Vagina (tissue), 2 donors: ENCODE measurements at regions not wholly inside any gene's neighbourhood (a gene's known extent, or its start where the extent isn't known, plus 50 kb on each side); places are given as distances from the start of the nearest gene placed in this dataset.

Experiments
- DNase-seq, 2 donors: peaks; one replicate each; pipeline ENCODE4 v3.0.0-alpha.2; 2017; ENCODE audit errors: extremely low spot score in 2 of 2
- H3K27ac ChIP-seq: fragments of 200-600 bp; sonication (generic); one replicate; pipeline ENCODE4 v1.5.1; 2019
- H3K27me3 ChIP-seq: fragments of 200-600 bp; sonication (generic); one replicate; pipeline ENCODE4 v1.5.1; 2019
- H3K36me3 ChIP-seq, 2 donors: fragments of 200-600 bp; sonication (generic); one replicate each; pipeline ENCODE4 v1.5.1; 2017 to 2019
- H3K4me1 ChIP-seq: fragments of 200-600 bp; sonication (generic); one replicate; pipeline ENCODE4 v1.5.1; 2019
- H3K4me3 ChIP-seq, 2 donors: fragments of 200-600 bp; sonication (generic); 1 replicate in 1 of 2; 2 replicates in 1 of 2; pipeline ENCODE4 v1.5.1; 2016 to 2019
- H3K9me3 ChIP-seq: fragments of 200-600 bp; sonication (generic); one replicate; pipeline ENCODE4 v1.5.1; 2019
- CTCF ChIP-seq, 3 experiments: fragments of 450-650 bp in 2 of 3; fragments of 200-600 bp in 1 of 3; sonication (generic) in 1 of 3; IDR thresholded peaks; one replicate each; pipeline ENCODE4 v1.5.1; 2017 to 2019; ENCODE audit warnings: antibody characterized with exemption in 3 of 3, mild to moderate bottlenecking in 2 of 3, moderate library complexity in 2 of 3
- POLR2A ChIP-seq, 2 donors: fragments of 450-650 bp; IDR thresholded peaks; one replicate each; pipeline ENCODE4 v1.6.1; 2017; ENCODE audit warnings: antibody characterized with exemption in 2 of 2, mild to moderate bottlenecking in 2 of 2, moderate library complexity in 2 of 2
- POLR2AphosphoS5 ChIP-seq, 2 donors: sonication (generic); formaldehyde crosslinking; IDR thresholded peaks; one replicate each; pipeline ENCODE4 v1.9.0; 2017; ENCODE audit warnings: antibody characterized with exemption in 2 of 2, mild to moderate bottlenecking in 2 of 2, low read depth in 1 of 2; ENCODE audit not compliant: insufficient read depth in 1 of 2
- intact Hi-C: fragments of 100-400 bp; cut with DNase I; formaldehyde crosslinking; loops from one replicate; pipeline ENCODE4 v1.15.1; 2023

DNA sequence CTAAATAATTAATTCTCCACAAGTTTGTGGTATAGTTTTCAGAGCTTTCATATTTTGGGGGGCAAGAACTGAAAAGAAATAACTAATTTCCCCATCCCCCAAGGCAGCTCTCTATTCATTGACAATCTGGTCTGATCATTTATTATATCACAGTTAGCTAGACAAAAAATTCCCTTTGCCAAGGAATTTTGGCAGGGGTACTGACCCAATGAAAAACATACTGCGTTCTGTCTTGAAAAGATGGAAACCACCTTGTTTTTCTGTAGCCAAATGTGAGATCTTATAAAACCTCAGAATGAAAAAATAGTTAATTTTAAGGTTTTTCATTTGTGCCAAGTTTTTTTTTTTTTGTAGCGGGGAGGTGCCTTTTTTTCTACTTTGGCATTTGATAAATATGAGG lies 1008.9 kb downstream of the EFNA5 start:
- no peak for DNase-seq
- TF ChIP-seq POLR2A (IDR thresholded peaks at IDR 0.05), result no peak
- no peak for TF ChIP-seq POLR2AphosphoS5 (IDR thresholded peaks at IDR 0.05; ENCODE audit: insufficient read depth in 1 of 2, low read depth in 1 of 2)
- no peak for TF ChIP-seq CTCF (IDR thresholded peaks at IDR 0.05)

DNA sequence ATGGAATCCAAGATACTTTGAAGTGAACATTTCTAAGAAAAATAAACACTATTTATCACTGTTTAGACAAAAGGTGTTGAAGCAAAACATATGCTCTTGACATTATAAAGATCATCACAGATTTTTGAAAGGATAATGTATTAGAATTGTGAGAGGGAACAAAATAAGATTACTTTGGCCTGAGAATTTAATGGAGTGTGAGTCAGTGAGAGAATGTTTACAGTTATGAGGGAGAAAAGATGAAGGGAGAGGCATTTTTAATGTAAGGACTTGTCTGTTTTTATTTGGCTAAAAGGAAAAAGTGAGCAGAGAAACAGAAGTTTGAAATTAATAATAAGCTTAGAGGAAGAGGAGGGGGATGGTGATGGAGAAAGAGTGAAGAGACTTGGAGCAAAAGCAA lies 1010.1 kb downstream of the EFNA5 start:
- no peak overlapping the region for H3K4me3 ChIP-seq
- DNase-seq, result no peak
- H3K36me3 ChIP-seq, result no peaks in the 10 kb centered on the region
- no peak overlapping the region for H3K27ac ChIP-seq
- H3K4me1 ChIP-seq, result peaks cover 6% of the 10 kb centered on the region
- no peaks in the 10 kb centered on the region for H3K9me3 ChIP-seq
- intact Hi-C loops, result no loop called here
- no peaks in the 10 kb centered on the region for H3K27me3 ChIP-seq
- TF ChIP-seq POLR2AphosphoS5 (IDR thresholded peaks at IDR 0.05; ENCODE audit: insufficient read depth in 1 of 2, low read depth in 1 of 2) (no peak), POLR2A (IDR thresholded peaks at IDR 0.05) (no peak), CTCF (IDR thresholded peaks at IDR 0.05) (no peak)

More for the DNA sequence above, 1008.9 kb downstream of the EFNA5 start:
- H3K4me3 ChIP-seq, result no peak overlapping the region
- no peaks in the 10 kb centered on the region for H3K27me3 ChIP-seq
- peaks cover 6% of the 10 kb centered on the region for H3K4me1 ChIP-seq
- no peaks in the 10 kb centered on the region for H3K36me3 ChIP-seq
- intact Hi-C loops, result no loop called here
- H3K27ac ChIP-seq, result no peak overlapping the region
- no peaks in the 10 kb centered on the region for H3K9me3 ChIP-seq

- intact Hi-C loops, result no loop called here
- Histone ChIP-seq H3K27me3 (no peaks in the 10 kb centered on the region), H3K9me3 (no peaks in the 10 kb centered on the region), H3K36me3 (no peaks in the 10 kb centered on the region), H3K27ac (no peak overlapping the region), H3K4me1 (peaks cover 6% of the 10 kb centered on the region), H3K4me3 (no peak overlapping the region)
- no peak for DNase-seq
- TF ChIP-seq POLR2AphosphoS5 (IDR thresholded peaks at IDR 0.05; ENCODE audit: insufficient read depth in 1 of 2, low read depth in 1 of 2), result peak in 1 of 2 donors; percentile 32
- no peak for TF ChIP-seq POLR2A (IDR thresholded peaks at IDR 0.05)
Observed at GRCh38 chr5:106658150-106658549, 1012.6 kb downstream of the EFNA5 start.

DNA sequence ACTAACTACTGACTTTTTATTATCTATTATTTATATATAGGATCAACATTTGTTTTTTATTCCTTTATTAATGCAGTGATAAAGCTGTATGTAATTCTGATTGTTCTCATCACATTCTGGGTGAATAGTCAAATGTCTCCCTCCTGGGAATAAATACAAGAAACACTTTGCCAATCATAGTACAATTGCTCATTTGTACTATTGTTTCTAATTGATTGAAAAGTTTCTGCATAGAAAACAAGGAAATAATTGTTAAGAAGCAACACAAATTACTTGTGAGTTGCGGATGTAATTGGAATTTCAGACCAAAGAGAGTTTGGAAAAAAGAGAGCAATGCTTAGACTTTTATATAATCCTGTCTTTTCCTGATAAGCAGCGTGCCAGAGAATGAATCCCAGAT lies 1013.9 kb downstream of the EFNA5 start:
- no peak for DNase-seq
- H3K9me3 ChIP-seq, result no peaks in the 10 kb centered on the region
- H3K4me3 ChIP-seq, result no peak overlapping the region
- intact Hi-C loops, result no loop called here
- no peaks in the 10 kb centered on the region for H3K27me3 ChIP-seq
- peaks cover 6% of the 10 kb centered on the region for H3K4me1 ChIP-seq
- no peaks in the 10 kb centered on the region for H3K36me3 ChIP-seq
- TF ChIP-seq POLR2AphosphoS5 (IDR thresholded peaks at IDR 0.05; ENCODE audit: insufficient read depth in 1 of 2, low read depth in 1 of 2), result no peak
- no peak for TF ChIP-seq CTCF (IDR thresholded peaks at IDR 0.05)
- no peak for TF ChIP-seq POLR2A (IDR thresholded peaks at IDR 0.05)
- H3K27ac ChIP-seq, result no peak overlapping the region

- no peak for DNase-seq
- no peaks in the 10 kb centered on the region for H3K4me1 ChIP-seq
- no peak overlapping the region for H3K27ac ChIP-seq
Observed at GRCh38 chr5:106649031-106649430, 1021.7 kb downstream of the EFNA5 start.

More at GRCh38 chr5:106649031-106649430, 1021.7 kb downstream of the EFNA5 start:
- TF ChIP-seq CTCF (IDR thresholded peaks at IDR 0.05), result no peak
- no peak for TF ChIP-seq POLR2A (IDR thresholded peaks at IDR 0.05)
- TF ChIP-seq POLR2AphosphoS5 (IDR thresholded peaks at IDR 0.05; ENCODE audit: insufficient read depth in 1 of 2, low read depth in 1 of 2), result no peak
- no peaks in the 10 kb centered on the region for H3K36me3 ChIP-seq
- H3K9me3 ChIP-seq, result no peaks in the 10 kb centered on the region
- no peak overlapping the region for H3K4me3 ChIP-seq
- H3K27me3 ChIP-seq, result no peaks in the 10 kb centered on the region
- intact Hi-C loops, result no loop called here
